Astrocyte of the cerebellum (primary cell): ENCODE measurements at regions not wholly inside any gene's neighbourhood (a gene's known extent, or its start where the extent isn't known, plus 50 kb on each side); places are given as distances from the start of the nearest gene placed in this dataset.

Experiments
- DNase-seq: peaks from one replicate; pipeline ENCODE4 v3.0.0-alpha.2; 2011; ENCODE audit warnings: low read depth
- H3K4me3 ChIP-seq: 2 replicates; pipeline ENCODE4 v1.5.1; 2011; ENCODE audit warnings: mild to moderate bottlenecking, low read depth, low read length, moderate library complexity
- CTCF ChIP-seq: IDR thresholded peaks from 2 replicates; pipeline ENCODE4 v1.5.1; 2012; ENCODE audit warnings: low read length, low read depth, moderate library complexity, mild to moderate bottlenecking; ENCODE audit errors: missing control alignments
- in situ Hi-C: cut with HindIII; loops from 2 replicates; pipeline ENCODE4 v1.10.0; 2017; ENCODE audit warnings: low sequenced_read_pairs

- TF ChIP-seq CTCF: no peak
- H3K4me3 ChIP-seq: no peak overlapping the region
- in situ Hi-C loops: no loop called here
- no peak for DNase-seq
Observed at GRCh38 chr16:63008688-63009087, 972.5 kb upstream of the CDH8 start.

DNA sequence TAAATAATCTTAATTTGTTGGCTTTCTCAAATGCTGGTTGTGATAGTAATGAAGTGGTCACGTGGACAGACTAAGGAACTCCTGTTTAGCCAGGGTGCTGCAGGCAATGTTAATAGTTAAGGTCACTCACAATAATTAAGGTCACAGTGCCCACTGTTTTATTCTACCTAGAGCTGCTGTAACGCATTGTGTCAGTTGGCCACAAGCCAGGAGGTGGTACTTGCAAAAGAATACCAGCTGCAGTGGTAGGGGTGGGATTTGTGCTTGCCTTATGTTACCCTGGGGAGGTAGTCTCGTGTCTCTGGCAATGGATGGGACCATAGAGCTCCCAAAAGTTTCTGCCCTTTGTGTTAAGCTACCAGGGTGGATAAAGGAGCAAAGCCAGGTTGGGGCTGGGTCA lies 969.1 kb upstream of the CDH8 start:
- TF ChIP-seq CTCF: no peak
- no peak for DNase-seq
- no peak overlapping the region for H3K4me3 ChIP-seq
- in situ Hi-C loops: no loop called here

GRCh38 chr16:62989480-62989879 lies 953.2 kb upstream of the CDH8 start:
- DNase-seq: no peak
- in situ Hi-C loops: no loop called here
- H3K4me3 ChIP-seq: no peak overlapping the region
- TF ChIP-seq CTCF: no peak

- in situ Hi-C loops: no loop called here
- TF ChIP-seq CTCF: no peak
- H3K4me3 ChIP-seq: no peak overlapping the region
- DNase-seq: no peak
Observed at GRCh38 chr16:62985722-62986121, 949.5 kb upstream of the CDH8 start.

GRCh38 chr16:62978451-62978850 lies 942.2 kb upstream of the CDH8 start:
- in situ Hi-C loops: no loop called here
- H3K4me3 ChIP-seq: no peak overlapping the region
- no peak for DNase-seq
- TF ChIP-seq CTCF: no peak

GRCh38 chr16:62977876-62978275 lies 941.6 kb upstream of the CDH8 start:
- H3K4me3 ChIP-seq: no peak overlapping the region
- no peak for TF ChIP-seq CTCF
- in situ Hi-C loops: no loop called here
- no peak for DNase-seq

GRCh38 chr16:62974424-62974823 lies 938.2 kb upstream of the CDH8 start:
- in situ Hi-C loops: no loop called here
- no peak for DNase-seq
- H3K4me3 ChIP-seq: no peak overlapping the region
- no peak for TF ChIP-seq CTCF
